Body of pancreas (tissue), 4 donors: ENCODE measurements at regions not wholly inside any gene's neighbourhood (a gene's known extent, or its start where the extent isn't known, plus 50 kb on each side); places are given as distances from the start of the nearest gene placed in this dataset.

ENCODE experiments used
- POLR2A ChIP-seq, 3 donors: fragments of 450-650 bp; IDR thresholded peaks; one replicate each; pipeline ENCODE4 v1.6.1; 2016; ENCODE audit warnings: antibody characterized with exemption in 3 of 3, mild to moderate bottlenecking in 2 of 3
- TF ChIP-seq, protein P1 (sequence below), 7 experiments: fragments of 450-650 bp in 4 of 7; fragments of 200-600 bp in 3 of 7; sonication (generic) in 3 of 7; IDR thresholded peaks; one replicate each; pipeline ENCODE4 v1.5.1; 2016 to 2019; ENCODE audit warnings: antibody characterized with exemption in 7 of 7

DNA sequence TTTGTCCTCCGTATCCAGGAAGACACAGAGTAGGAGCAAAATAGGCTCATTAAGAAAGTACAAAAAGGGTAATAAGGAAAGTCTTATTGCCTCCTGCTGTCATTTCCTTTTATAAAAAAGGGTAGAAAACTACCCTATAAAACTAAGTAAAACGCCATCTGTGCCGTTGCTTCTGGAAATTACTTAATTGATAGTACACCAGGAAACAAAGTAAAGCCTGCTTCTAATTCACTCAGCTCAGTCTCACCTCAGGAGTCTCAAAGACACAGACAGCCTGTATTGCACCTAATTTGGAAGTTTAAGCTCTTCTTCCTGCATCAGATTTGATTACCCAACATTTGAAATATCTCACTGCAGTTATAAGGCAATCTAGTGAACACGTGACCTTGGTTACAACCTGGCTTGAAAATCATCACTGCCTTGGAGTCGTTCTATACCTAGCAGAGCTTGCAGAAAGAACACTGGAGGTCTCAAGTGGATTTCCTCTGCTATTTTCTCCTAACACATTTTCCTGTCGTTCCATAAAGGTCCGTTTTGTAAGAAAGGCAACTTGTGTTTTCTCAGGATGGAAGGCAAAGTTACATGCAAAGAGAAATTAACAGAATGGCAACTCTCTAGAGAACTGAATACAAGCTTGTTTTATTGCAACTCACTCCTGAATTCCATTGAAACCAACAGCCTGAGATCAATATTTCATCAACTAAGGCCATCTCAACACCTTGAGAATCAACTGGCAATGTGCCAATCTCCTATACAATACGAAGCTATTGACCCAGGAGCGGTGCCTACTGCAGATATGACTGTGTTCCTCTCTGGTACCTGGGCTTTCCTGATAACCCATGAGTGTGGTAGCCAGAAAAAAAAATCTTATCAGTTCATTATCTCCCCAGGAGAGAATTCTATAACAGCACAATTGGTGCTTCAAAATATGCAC is 203.3 kb upstream of the LMCD1 start:
- TF ChIP-seq POLR2A (IDR thresholded peaks at IDR 0.05) = no peak
- TF ChIP-seq, protein P1, sequence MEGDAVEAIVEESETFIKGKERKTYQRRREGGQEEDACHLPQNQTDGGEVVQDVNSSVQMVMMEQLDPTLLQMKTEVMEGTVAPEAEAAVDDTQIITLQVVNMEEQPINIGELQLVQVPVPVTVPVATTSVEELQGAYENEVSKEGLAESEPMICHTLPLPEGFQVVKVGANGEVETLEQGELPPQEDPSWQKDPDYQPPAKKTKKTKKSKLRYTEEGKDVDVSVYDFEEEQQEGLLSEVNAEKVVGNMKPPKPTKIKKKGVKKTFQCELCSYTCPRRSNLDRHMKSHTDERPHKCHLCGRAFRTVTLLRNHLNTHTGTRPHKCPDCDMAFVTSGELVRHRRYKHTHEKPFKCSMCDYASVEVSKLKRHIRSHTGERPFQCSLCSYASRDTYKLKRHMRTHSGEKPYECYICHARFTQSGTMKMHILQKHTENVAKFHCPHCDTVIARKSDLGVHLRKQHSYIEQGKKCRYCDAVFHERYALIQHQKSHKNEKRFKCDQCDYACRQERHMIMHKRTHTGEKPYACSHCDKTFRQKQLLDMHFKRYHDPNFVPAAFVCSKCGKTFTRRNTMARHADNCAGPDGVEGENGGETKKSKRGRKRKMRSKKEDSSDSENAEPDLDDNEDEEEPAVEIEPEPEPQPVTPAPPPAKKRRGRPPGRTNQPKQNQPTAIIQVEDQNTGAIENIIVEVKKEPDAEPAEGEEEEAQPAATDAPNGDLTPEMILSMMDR (IDR thresholded peaks at IDR 0.05) = no peak
